OCI-LY7 (cell line): ENCODE measurements at regions not wholly inside any gene's neighbourhood (a gene's known extent, or its start where the extent isn't known, plus 50 kb on each side); places are given as distances from the start of the nearest gene placed in this dataset.

Experiments
- BruUV-seq: library from RNA; stranded (reverse); fragments of 400-500 nt; replicated peaks from 2 replicates; lab custom pipeline; 2021; lab: Mats Ljungman, UMichigan
- CTCF ChIA-PET: fragments of 300-600 bp; sonication (Branson Sonifier 250); formaldehyde crosslinking; loops from one replicate; lab custom pipeline; 2022; ENCODE audit warnings: antibody characterized with exemption; ENCODE audit not compliant: unreplicated experiment; lab: Charles Lee
- POLR2A ChIA-PET: fragments of 300-600 bp; sonication (Branson Sonifier 250); formaldehyde crosslinking; loops from one replicate; lab custom pipeline; 2022; ENCODE audit warnings: antibody characterized with exemption; lab: Charles Lee
- DNase-seq: peaks from one replicate; pipeline ENCODE4 v3.0.0-alpha.2; 2015; ENCODE audit warnings: low spot score
- H2AFZ ChIP-seq: fragments of 200-600 bp; sonication (generic), shearing (Covaris generic); 2 replicates; pipeline ENCODE4 v1.6.1; 2014; ENCODE audit warnings: mild to moderate bottlenecking, antibody characterized with exemption, low read length, moderate library complexity
- H3K27ac ChIP-seq: fragments of 200-600 bp; sonication (generic); 2 replicates; pipeline ENCODE4 v1.5.1; 2014; ENCODE audit warnings: mixed run types, low read depth, mild to moderate bottlenecking, moderate library complexity, low read length, inconsistent platforms; ENCODE audit not compliant: poor library complexity, severe bottlenecking
- H3K36me3 ChIP-seq: fragments of 200-600 bp; sonication (generic); 2 replicates; pipeline ENCODE4 v1.6.1; 2014; ENCODE audit warnings: mild to moderate bottlenecking, antibody characterized with exemption, low read length, moderate library complexity, mixed read lengths; ENCODE audit not compliant: insufficient read depth
- H3K4me1 ChIP-seq: fragments of 200-600 bp; sonication (generic); 2 replicates; pipeline ENCODE4 v1.5.1; 2014; ENCODE audit warnings: mild to moderate bottlenecking, low read length; ENCODE audit not compliant: insufficient read depth, poor library complexity, severe bottlenecking
- H3K4me2 ChIP-seq: fragments of 200-600 bp; sonication (generic); 2 replicates; pipeline ENCODE4 v1.6.1; 2014; ENCODE audit warnings: mild to moderate bottlenecking, low read length
- H3K4me3 ChIP-seq: fragments of 200-600 bp; sonication (generic); 2 replicates; pipeline ENCODE4 v1.5.1; 2014; ENCODE audit warnings: mild to moderate bottlenecking, low read depth, low read length; ENCODE audit not compliant: poor library complexity, severe bottlenecking
- H3K79me2 ChIP-seq: fragments of 200-600 bp; sonication (generic); 2 replicates; pipeline ENCODE4 v1.6.1; 2016; ENCODE audit warnings: low read depth, mild to moderate bottlenecking, low read length, moderate library complexity, mixed read lengths; ENCODE audit not compliant: insufficient read depth
- H3K9me2 ChIP-seq: fragments of 200-600 bp; sonication (generic); 2 replicates; pipeline ENCODE4 v1.6.1; 2016; ENCODE audit warnings: mild to moderate bottlenecking, low read length, mixed read lengths; ENCODE audit not compliant: insufficient read depth
- H3K9me3 ChIP-seq: fragments of 200-600 bp; sonication (generic); 2 replicates; pipeline ENCODE4 v1.6.1; 2014; ENCODE audit warnings: mild to moderate bottlenecking, mixed run types, low read length, mixed read lengths
- H4K20me1 ChIP-seq: fragments of 200-600 bp; sonication (generic); 2 replicates; pipeline ENCODE4 v1.6.1; 2014; ENCODE audit warnings: mild to moderate bottlenecking, antibody characterized with exemption, low read length, moderate library complexity, mixed read lengths; ENCODE audit not compliant: insufficient read depth
- CTCF ChIP-seq: fragments of 200-600 bp; sonication (generic); conservative IDR thresholded peaks from 2 replicates; pipeline ENCODE4 v1.5.1; 2014; ENCODE audit warnings: mild to moderate bottlenecking, antibody characterized with exemption, low read length, moderate library complexity, mixed read lengths
- EZH2phosphoT487 ChIP-seq: fragments of 200-600 bp; sonication (generic); IDR thresholded peaks from 2 replicates; pipeline ENCODE4 v1.6.1; 2018; ENCODE audit warnings: low read depth, borderline replicate concordance, mild to moderate bottlenecking, mixed run types, antibody characterized with exemption, low read length, moderate library complexity, mixed read lengths
- intact Hi-C: fragments of 100-400 bp; cut with micrococcal nuclease; formaldehyde crosslinking; loops from one replicate; pipeline ENCODE4 v1.10.0; 2022; ENCODE audit not compliant: unreplicated experiment

GRCh38 chr10:9685596-9685995 is 1332.1 kb upstream of the CELF2 start:
- no peak overlapping the region for H3K4me2 ChIP-seq
- H3K9me2 ChIP-seq = no peaks in the 10 kb centered on the region
- no peaks in the 10 kb centered on the region for H4K20me1 ChIP-seq
- DNase-seq = no peak
- H3K36me3 ChIP-seq = no peaks in the 10 kb centered on the region
- no peak overlapping the region for H3K27ac ChIP-seq
- no peaks in the 10 kb centered on the region for H3K4me1 ChIP-seq
- H3K79me2 ChIP-seq = no peaks in the 10 kb centered on the region
- TF ChIP-seq CTCF (no peak), EZH2phosphoT487 (no peak)
- H2AFZ ChIP-seq = no peak overlapping the region
- CTCF ChIA-PET = no interaction called here
- no peaks in the 10 kb centered on the region for H3K9me3 ChIP-seq
- no peak overlapping the region for H3K4me3 ChIP-seq
- intact Hi-C loops = no loop called here
- BruUV-seq = no TSS peak
- POLR2A ChIA-PET = interaction anchor here (0.7 to 1.3 kb wide), 2 partner anchors 16 to 22 kb away, joined by 3 read pairs; no protein-coding TSS in a partner anchor

- Histone ChIP-seq H2AFZ (no peak overlapping the region), H3K36me3 (no peaks in the 10 kb centered on the region), H3K27ac (no peak overlapping the region), H3K4me1 (no peaks in the 10 kb centered on the region), H3K79me2 (no peaks in the 10 kb centered on the region), H3K9me3 (no peaks in the 10 kb centered on the region), H4K20me1 (no peaks in the 10 kb centered on the region), H3K9me2 (no peaks in the 10 kb centered on the region), H3K4me3 (no peak overlapping the region), H3K4me2 (no peak overlapping the region)
- no peak for TF ChIP-seq CTCF
- TF ChIP-seq EZH2phosphoT487 = no peak
- no TSS peak for BruUV-seq
- no peak for DNase-seq
- ChIA-PET POLR2A (interaction anchor here (0.6 kb wide), 1 partner anchor 1821 kb away, joined by 3 read pairs; no protein-coding TSS in a partner anchor), CTCF (no interaction called here)
- intact Hi-C loops = no loop called here
These were observed 1329.0 kb upstream of the CELF2 start for GRCh38 chr10:9688711-9689110.

- CTCF ChIA-PET = no interaction called here
- Histone ChIP-seq H2AFZ (peak overlapping the region; percentile 93), H3K27ac (peak overlapping the region; percentile 77), H3K4me2 (peak overlapping the region; percentile 84), H3K79me2 (no peaks in the 10 kb centered on the region; the same call in 1 of the 2 replicates), H3K4me1 (peaks cover 23% of the 10 kb centered on the region), H3K9me2 (peaks cover 4% of the 10 kb centered on the region; the same call in 1 of the 2 replicates), H3K4me3 (peak overlapping the region; percentile 62), H4K20me1 (no peaks in the 10 kb centered on the region), H3K36me3 (no peaks in the 10 kb centered on the region), H3K9me3 (peaks cover 12% of the 10 kb centered on the region)
- no TSS peak for BruUV-seq
- TF ChIP-seq EZH2phosphoT487 = no peak
- TF ChIP-seq CTCF = no peak
- DNase-seq = peak; percentile 55
- intact Hi-C loops = loop anchor here (1.0 kb wide), 2 partner anchors 172 to 338 kb away; no protein-coding TSS in a partner anchor
- POLR2A ChIA-PET = interaction anchor here (0.5 to 1.7 kb wide), 13 partner anchors 8 to 1979 kb away, joined by 3 to 11 read pairs (median 3); no protein-coding TSS in a partner anchor
These were observed 1310.5 kb upstream of the CELF2 start for GRCh38 chr10:9707216-9707615.
